DOHH2 (cell line): ENCODE measurements at regions not wholly inside any gene's neighbourhood (a gene's known extent, or its start where the extent isn't known, plus 50 kb on each side); places are given as distances from the start of the nearest gene placed in this dataset.

Source experiments
- H3F3A ChIP-seq: fragments of 200-600 bp; sonication (generic), shearing (Covaris generic); 2 replicates; pipeline ENCODE4 v1.6.0; 2016; ENCODE audit warnings: antibody characterized with exemption, mild to moderate bottlenecking; ENCODE audit not compliant: control insufficient read depth, insufficient read depth
- H3K27ac ChIP-seq: fragments of 200-600 bp; sonication (generic); 2 replicates; pipeline ENCODE4 v1.5.1; 2014; ENCODE audit warnings: low read depth, mild to moderate bottlenecking, low read length, moderate library complexity
- H3K27me3 ChIP-seq: fragments of 200-600 bp; sonication (generic); 2 replicates; pipeline ENCODE4 v1.6.1; 2014; ENCODE audit warnings: mild to moderate bottlenecking, low read length, mixed read lengths; ENCODE audit not compliant: control insufficient read depth
- H3K36me3 ChIP-seq: fragments of 200-600 bp; sonication (generic); 2 replicates; pipeline ENCODE4 v1.6.1; 2014; ENCODE audit warnings: mild to moderate bottlenecking, low read length, moderate library complexity, mixed read lengths; ENCODE audit not compliant: control insufficient read depth
- H3K4me1 ChIP-seq: fragments of 200-600 bp; sonication (generic); 2 replicates; pipeline ENCODE4 v1.6.1; 2014; ENCODE audit warnings: mild to moderate bottlenecking, low read length, mixed read lengths; ENCODE audit not compliant: control insufficient read depth
- H3K4me2 ChIP-seq: fragments of 200-600 bp; sonication (generic); 2 replicates; pipeline ENCODE4 v1.6.0; 2014; ENCODE audit warnings: mild to moderate bottlenecking, low read length, moderate library complexity
- H3K4me3 ChIP-seq: fragments of 200-600 bp; sonication (generic); 2 replicates; pipeline ENCODE4 v1.5.1; 2014; ENCODE audit warnings: mild to moderate bottlenecking, low read length, mixed read lengths
- H3K79me2 ChIP-seq: fragments of 200-600 bp; sonication (generic); 2 replicates; pipeline ENCODE4 v1.6.1; 2014; ENCODE audit warnings: mild to moderate bottlenecking, low read length, mixed read lengths; ENCODE audit not compliant: control insufficient read depth
- H3K9me2 ChIP-seq: fragments of 200-600 bp; sonication (generic); replicated peaks from 2 replicates; pipeline ENCODE4 v1.6.1; 2014; ENCODE audit warnings: mild to moderate bottlenecking, low read length, mixed read lengths; ENCODE audit not compliant: control insufficient read depth
- H3K9me3 ChIP-seq: fragments of 200-600 bp; sonication (generic); 2 replicates; pipeline ENCODE4 v1.6.1; 2014; ENCODE audit warnings: antibody characterized with exemption, low read length, mixed read lengths; ENCODE audit not compliant: control insufficient read depth, insufficient read depth
- H4K20me1 ChIP-seq: fragments of 200-600 bp; sonication (generic); 2 replicates; pipeline ENCODE4 v1.6.0; 2014; ENCODE audit warnings: low read depth, mild to moderate bottlenecking, antibody characterized with exemption, low read length, moderate library complexity; ENCODE audit not compliant: control insufficient read depth, insufficient read depth
- CTCF ChIP-seq: fragments of 200-600 bp; sonication (generic); IDR thresholded peaks from one replicate; pipeline ENCODE4 v1.5.1; 2014; ENCODE audit warnings: antibody characterized with exemption, mild to moderate bottlenecking, low read depth, low read length; ENCODE audit not compliant: poor library complexity, severe bottlenecking
- EZH2phosphoT487 ChIP-seq: fragments of 200-600 bp; sonication (generic); IDR thresholded peaks from 2 replicates; pipeline ENCODE4 v1.6.1; 2017; ENCODE audit warnings: borderline replicate concordance, mild to moderate bottlenecking, antibody characterized with exemption, low read length, moderate library complexity, mixed read lengths

- Histone ChIP-seq H3K79me2 (no peaks in the 10 kb centered on the region), H3K9me2 (no peaks in the 10 kb centered on the region), H3K27ac (no peak overlapping the region), H3K27me3 (no peaks in the 10 kb centered on the region), H3K4me3 (no peak overlapping the region), H3K9me3 (no peaks in the 10 kb centered on the region), H3K4me1 (no peaks in the 10 kb centered on the region), H3F3A (no peaks in the 10 kb centered on the region), H3K4me2 (no peak overlapping the region), H4K20me1 (no peaks in the 10 kb centered on the region), H3K36me3 (no peaks in the 10 kb centered on the region)
- TF ChIP-seq EZH2phosphoT487 (no peak), CTCF (no peak)
Observed at GRCh38 chr10:56867236-56867635, 506.2 kb upstream of the ZWINT start.

- Histone ChIP-seq H3K9me3 (no peaks in the 10 kb centered on the region), H4K20me1 (no peaks in the 10 kb centered on the region), H3F3A (no peaks in the 10 kb centered on the region), H3K4me1 (no peaks in the 10 kb centered on the region), H3K4me2 (no peak overlapping the region), H3K79me2 (no peaks in the 10 kb centered on the region), H3K4me3 (no peak overlapping the region), H3K36me3 (no peaks in the 10 kb centered on the region), H3K9me2 (no peaks in the 10 kb centered on the region), H3K27ac (no peak overlapping the region), H3K27me3 (no peaks in the 10 kb centered on the region)
- TF ChIP-seq EZH2phosphoT487 (no peak), CTCF (no peak)
Observed at GRCh38 chr10:56856569-56856968, 495.5 kb upstream of the ZWINT start.

- Histone ChIP-seq H3K4me1 (no peaks in the 10 kb centered on the region), H3K4me2 (no peak overlapping the region), H4K20me1 (no peaks in the 10 kb centered on the region), H3K27ac (no peak overlapping the region), H3K27me3 (no peaks in the 10 kb centered on the region), H3K4me3 (no peak overlapping the region), H3K9me3 (no peaks in the 10 kb centered on the region), H3K36me3 (no peaks in the 10 kb centered on the region), H3K79me2 (no peaks in the 10 kb centered on the region), H3F3A (no peaks in the 10 kb centered on the region), H3K9me2 (no peaks in the 10 kb centered on the region)
- no peak for TF ChIP-seq CTCF
- no peak for TF ChIP-seq EZH2phosphoT487
Observed at GRCh38 chr10:56844978-56845529, 484.0 kb upstream of the ZWINT start.

GRCh38 chr10:56836659-56837058, 475.6 kb upstream of the ZWINT start:
- Histone ChIP-seq H3K79me2 (no peaks in the 10 kb centered on the region), H3F3A (no peaks in the 10 kb centered on the region), H3K9me2 (no peaks in the 10 kb centered on the region), H3K36me3 (no peaks in the 10 kb centered on the region), H3K4me3 (no peak overlapping the region), H3K4me1 (no peaks in the 10 kb centered on the region), H4K20me1 (no peaks in the 10 kb centered on the region), H3K4me2 (no peak overlapping the region), H3K27me3 (no peaks in the 10 kb centered on the region), H3K27ac (no peak overlapping the region), H3K9me3 (no peaks in the 10 kb centered on the region)
- TF ChIP-seq EZH2phosphoT487, result no peak
- TF ChIP-seq CTCF, result no peak
